PC-9 (cell line): ENCODE measurements at regions not wholly inside any gene's neighbourhood (a gene's known extent, or its start where the extent isn't known, plus 50 kb on each side); places are given as distances from the start of the nearest gene placed in this dataset.

Experiments used
- CTCF ChIP-seq: fragments of 200-600 bp; sonication (generic); conservative IDR thresholded peaks from 2 replicates; pipeline ENCODE4 v1.6.1; 2017; ENCODE audit warnings: mixed run types, antibody characterized with exemption, mild to moderate bottlenecking, moderate library complexity
- EZH2 ChIP-seq: fragments of 200-600 bp; sonication (generic); IDR thresholded peaks from 2 replicates; pipeline ENCODE4 v1.8.0; 2017; ENCODE audit warnings: antibody characterized with exemption, low read depth

GRCh38 chr2:204441316-204441715, 104.0 kb upstream of the PARD3B start:
- TF ChIP-seq CTCF (no peak), EZH2 (no peak)
